Mucosa of descending colon (tissue), 3 donors: ENCODE measurements at regions not wholly inside any gene's neighbourhood (a gene's known extent, or its start where the extent isn't known, plus 50 kb on each side); places are given as distances from the start of the nearest gene placed in this dataset.

Experiments
- ATAC-seq: fragments of 200-7000 bp; cut with Tn5 transposase; one replicate; pipeline ENCODE4 v1.9.1; 2020; ENCODE audit warnings: mild to moderate bottlenecking, moderate library complexity
- DNase-seq, 3 donors: peaks; one replicate each; pipeline ENCODE4 v3.0.0-alpha.2; 2020
- H3K36me3 ChIP-seq: fragments of 200-600 bp; one replicate; pipeline ENCODE4 v1.8.0; 2021; ENCODE audit warnings: low read depth, mild to moderate bottlenecking
- H3K4me1 ChIP-seq: fragments of 200-600 bp; one replicate; pipeline ENCODE4 v1.8.0; 2021; ENCODE audit warnings: low read depth, mild to moderate bottlenecking
- H3K4me3 ChIP-seq: fragments of 200-600 bp; one replicate; pipeline ENCODE4 v1.8.0; 2021; ENCODE audit warnings: mild to moderate bottlenecking
- H3K9me3 ChIP-seq: fragments of 200-600 bp; one replicate; pipeline ENCODE4 v1.8.0; 2021; ENCODE audit warnings: mild to moderate bottlenecking
- CTCF ChIP-seq: fragments of 200-600 bp; IDR thresholded peaks from one replicate; pipeline ENCODE4 v1.8.0; 2022; ENCODE audit warnings: antibody characterized with exemption, mild to moderate bottlenecking
- intact Hi-C, 2 donors: fragments of 100-400 bp; cut with DNase I in 1 of 2; cut with micrococcal nuclease in 1 of 2; formaldehyde crosslinking; loops; one replicate each; pipeline versions ENCODE4 v1.11.0 to v1.11.1; 2022; cut with DNase I, micrococcal nuclease
- donor health status: DM: no; HTN: no; CAD: no; lungs with moderate emphysema.
- donor health status: DM: no; HTN: no; CAD: no.
- donor health status: DM: no; HTN: yes; CAD: no.

GRCh38 chr9:85427772-85428171 is 314.0 kb downstream of the AGTPBP1 start:
- no peak for TF ChIP-seq CTCF
- H3K4me3 ChIP-seq = no peak overlapping the region
- DNase-seq = no peak
- intact Hi-C loops = loop anchor here in 1 of 2 donors (5.0 kb wide), 1 partner anchor 1030 kb away; no protein-coding TSS in a partner anchor
- H3K9me3 ChIP-seq = no peaks in the 10 kb centered on the region
- no peak for ATAC-seq
- H3K4me1 ChIP-seq = no peaks in the 10 kb centered on the region
- H3K36me3 ChIP-seq = no peaks in the 10 kb centered on the region

- Histone ChIP-seq H3K9me3 (no peaks in the 10 kb centered on the region), H3K4me1 (no peaks in the 10 kb centered on the region), H3K36me3 (no peaks in the 10 kb centered on the region), H3K4me3 (no peak overlapping the region)
- DNase-seq (peak in 2 of 3 donors; percentile 55 to 78), ATAC-seq (peak; percentile 76)
- intact Hi-C loops = loop anchor here in 1 of 2 donors (5.0 kb wide), 1 partner anchor 1028 kb away; no protein-coding TSS in a partner anchor
- peak; percentile 15 for TF ChIP-seq CTCF
Measured at GRCh38 chr9:85425153-85425611, 316.6 kb downstream of the AGTPBP1 start.

- no peak for DNase-seq
- intact Hi-C loops = no loop called here
- no peaks in the 10 kb centered on the region for H3K9me3 ChIP-seq
- no peaks in the 10 kb centered on the region for H3K36me3 ChIP-seq
- ATAC-seq = no peak
- H3K4me3 ChIP-seq = no peak overlapping the region
- TF ChIP-seq CTCF = no peak
- H3K4me1 ChIP-seq = no peaks in the 10 kb centered on the region
Measured at GRCh38 chr9:85423422-85423821, 318.3 kb downstream of the AGTPBP1 start.

- ATAC-seq = no peak
- H3K36me3 ChIP-seq = no peaks in the 10 kb centered on the region
- no peak overlapping the region for H3K4me3 ChIP-seq
- no peaks in the 10 kb centered on the region for H3K9me3 ChIP-seq
- TF ChIP-seq CTCF = no peak
- H3K4me1 ChIP-seq = no peaks in the 10 kb centered on the region
- intact Hi-C loops = no loop called here
- no peak for DNase-seq
Measured at GRCh38 chr9:85421641-85422040, 320.1 kb downstream of the AGTPBP1 start.

GRCh38 chr9:85420750-85421149 is 321.0 kb downstream of the AGTPBP1 start:
- ATAC-seq (no peak), DNase-seq (no peak)
- Histone ChIP-seq H3K4me1 (no peaks in the 10 kb centered on the region), H3K9me3 (no peaks in the 10 kb centered on the region), H3K36me3 (no peaks in the 10 kb centered on the region), H3K4me3 (no peak overlapping the region)
- intact Hi-C loops = no loop called here
- no peak for TF ChIP-seq CTCF

GRCh38 chr9:85417674-85418073 is 324.1 kb downstream of the AGTPBP1 start:
- ATAC-seq = no peak
- no peak for DNase-seq
- Histone ChIP-seq H3K36me3 (no peaks in the 10 kb centered on the region), H3K4me3 (no peak overlapping the region), H3K4me1 (no peaks in the 10 kb centered on the region), H3K9me3 (no peaks in the 10 kb centered on the region)
- TF ChIP-seq CTCF = no peak
- intact Hi-C loops = no loop called here
